Immature natural killer cell (primary cell): ENCODE measurements at regions not wholly inside any gene's neighbourhood (a gene's known extent, or its start where the extent isn't known, plus 50 kb on each side); places are given as distances from the start of the nearest gene placed in this dataset.

Experiments
- DNase-seq, 3 donors: peaks; one replicate each; pipeline ENCODE4 v3.0.0; 2022; ENCODE audit warnings: mixed read lengths in 1 of 3
- H3K27ac Mint-ChIP-seq, 6 donors: one replicate each; pipeline ENCODE4 v1.8.0; 2020; ENCODE audit warnings: mixed read lengths in 6 of 6, mild to moderate bottlenecking in 5 of 6, inconsistent platforms in 4 of 6, moderate library complexity in 3 of 6
- H3K27me3 Mint-ChIP-seq, 3 donors: one replicate each; pipeline ENCODE4 v1.8.0; 2020 to 2021; ENCODE audit warnings: low read depth in 3 of 3, mild to moderate bottlenecking in 3 of 3, mixed read lengths in 3 of 3, moderate library complexity in 3 of 3, inconsistent platforms in 1 of 3
- H3K36me3 Mint-ChIP-seq, 3 donors: one replicate each; pipeline ENCODE4 v1.8.0; 2020; ENCODE audit warnings: mixed read lengths in 3 of 3, inconsistent platforms in 2 of 3, mild to moderate bottlenecking in 2 of 3
- H3K4me1 Mint-ChIP-seq, 2 donors: one replicate each; pipeline ENCODE4 v1.8.0; 2020; ENCODE audit warnings: inconsistent platforms in 2 of 2, mild to moderate bottlenecking in 2 of 2, mixed read lengths in 2 of 2, moderate library complexity in 1 of 2
- H3K4me3 Mint-ChIP-seq, 5 donors: one replicate each; pipeline ENCODE4 v1.8.0; 2020; ENCODE audit warnings: mild to moderate bottlenecking in 5 of 5, mixed read lengths in 5 of 5, inconsistent platforms in 3 of 5, moderate library complexity in 3 of 5
- H3K9me3 Mint-ChIP-seq, 6 donors: one replicate each; pipeline ENCODE4 v1.8.0; 2020; ENCODE audit warnings: mild to moderate bottlenecking in 6 of 6, mixed read lengths in 6 of 6, inconsistent platforms in 4 of 6, moderate library complexity in 3 of 6

- H3K4me1 Mint-ChIP-seq = no peaks in the 10 kb centered on the region
- DNase-seq = no peak
- H3K4me3 Mint-ChIP-seq = no peak overlapping the region
- H3K27ac Mint-ChIP-seq = no peak overlapping the region
- H3K36me3 Mint-ChIP-seq = no peaks in the 10 kb centered on the region
- H3K9me3 Mint-ChIP-seq = peaks cover 0 to 3% (median 0%) of the 10 kb centered on the region in 6 donors
- peaks cover 0 to 1% (median 0%) of the 10 kb centered on the region in 3 donors for H3K27me3 Mint-ChIP-seq
Observed at GRCh38 chr22:48676266-48677167, 1151.2 kb downstream of the BRD1 start.

- H3K27ac Mint-ChIP-seq = no peak overlapping the region
- DNase-seq = no peak
- H3K4me3 Mint-ChIP-seq = no peak overlapping the region
- peaks cover 0 to 1% (median 0%) of the 10 kb centered on the region in 3 donors for H3K27me3 Mint-ChIP-seq
- H3K36me3 Mint-ChIP-seq = no peaks in the 10 kb centered on the region
- H3K9me3 Mint-ChIP-seq = peaks cover 0 to 3% (median 0%) of the 10 kb centered on the region in 6 donors
- H3K4me1 Mint-ChIP-seq = no peaks in the 10 kb centered on the region
Observed at GRCh38 chr22:48675830-48676145, 1151.9 kb downstream of the BRD1 start.

GRCh38 chr22:48675141-48675829 is 1152.4 kb downstream of the BRD1 start:
- Mint-ChIP-seq H3K36me3 (no peaks in the 10 kb centered on the region), H3K27ac (no peak overlapping the region), H3K27me3 (peaks cover 0 to 1% (median 0%) of the 10 kb centered on the region in 3 donors), H3K4me3 (no peak overlapping the region), H3K4me1 (no peaks in the 10 kb centered on the region), H3K9me3 (peaks cover 0 to 3% (median 0%) of the 10 kb centered on the region in 6 donors)
- no peak for DNase-seq

- Mint-ChIP-seq H3K36me3 (no peaks in the 10 kb centered on the region), H3K27me3 (peaks cover 0 to 1% (median 0%) of the 10 kb centered on the region in 3 donors), H3K4me1 (no peaks in the 10 kb centered on the region), H3K9me3 (peaks cover 0 to 3% (median 0%) of the 10 kb centered on the region in 6 donors), H3K27ac (no peak overlapping the region), H3K4me3 (no peak overlapping the region)
- no peak for DNase-seq
Observed at GRCh38 chr22:48673806-48674500, 1153.7 kb downstream of the BRD1 start.

- H3K27ac Mint-ChIP-seq = no peak overlapping the region
- H3K27me3 Mint-ChIP-seq = peaks cover 0 to 1% (median 0%) of the 10 kb centered on the region in 3 donors
- no peaks in the 10 kb centered on the region for H3K4me1 Mint-ChIP-seq
- peaks cover 0 to 3% (median 0%) of the 10 kb centered on the region in 6 donors for H3K9me3 Mint-ChIP-seq
- H3K4me3 Mint-ChIP-seq = no peak overlapping the region
- DNase-seq = no peak
- H3K36me3 Mint-ChIP-seq = no peaks in the 10 kb centered on the region
Observed at GRCh38 chr22:48672387-48672786, 1155.3 kb downstream of the BRD1 start.

- Mint-ChIP-seq H3K4me3 (no peak overlapping the region), H3K27ac (no peak overlapping the region), H3K4me1 (no peaks in the 10 kb centered on the region), H3K36me3 (no peaks in the 10 kb centered on the region), H3K9me3 (peaks cover 0 to 3% (median 0%) of the 10 kb centered on the region in 6 donors), H3K27me3 (peaks cover 0 to 1% (median 0%) of the 10 kb centered on the region in 3 donors)
- no peak for DNase-seq
Observed at GRCh38 chr22:48670731-48671130, 1156.9 kb downstream of the BRD1 start.

- H3K4me3 Mint-ChIP-seq = no peak overlapping the region
- DNase-seq = no peak
Observed at GRCh38 chr22:48669986-48670716, 1157.5 kb downstream of the BRD1 start.

GRCh38 chr22:48669226-48669625 is 1158.4 kb downstream of the BRD1 start:
- Mint-ChIP-seq H3K27me3 (peaks cover 1 to 3% (median 3%) of the 10 kb centered on the region in 3 donors), H3K36me3 (peaks cover 0 to under 1% (median 0%) of the 10 kb centered on the region in 3 donors), H3K27ac (no peak overlapping the region), H3K4me1 (no peaks in the 10 kb centered on the region), H3K9me3 (peaks cover 0 to 8% (median 1%) of the 10 kb centered on the region in 6 donors), H3K4me3 (no peak overlapping the region)
- DNase-seq = no peak

More at GRCh38 chr22:48669986-48670716, 1157.5 kb downstream of the BRD1 start:
- H3K27me3 Mint-ChIP-seq = peaks cover 0 to 1% (median 0%) of the 10 kb centered on the region in 3 donors
- H3K9me3 Mint-ChIP-seq = peaks cover 0 to 3% (median 0%) of the 10 kb centered on the region in 6 donors
- no peak overlapping the region for H3K27ac Mint-ChIP-seq
- H3K4me1 Mint-ChIP-seq = no peaks in the 10 kb centered on the region
- no peaks in the 10 kb centered on the region for H3K36me3 Mint-ChIP-seq

- peaks cover 0 to 3% (median 3%) of the 10 kb centered on the region in 3 donors for H3K27me3 Mint-ChIP-seq
- H3K4me1 Mint-ChIP-seq = no peaks in the 10 kb centered on the region
- peaks cover 0 to 8% (median 4%) of the 10 kb centered on the region in 6 donors for H3K9me3 Mint-ChIP-seq
- H3K4me3 Mint-ChIP-seq = no peak overlapping the region
- peaks cover 0 to 3% (median 0%) of the 10 kb centered on the region in 3 donors for H3K36me3 Mint-ChIP-seq
- DNase-seq = no peak
- H3K27ac Mint-ChIP-seq = no peak overlapping the region
Observed at GRCh38 chr22:48667289-48667688, 1160.4 kb downstream of the BRD1 start.

- no peak for DNase-seq
- Mint-ChIP-seq H3K27me3 (peaks cover 0 to 4% (median 3%) of the 10 kb centered on the region in 3 donors), H3K36me3 (peaks cover 0 to 3% (median 0%) of the 10 kb centered on the region in 3 donors), H3K4me3 (no peak overlapping the region), H3K27ac (no peak overlapping the region), H3K9me3 (peaks cover 2 to 8% (median 4%) of the 10 kb centered on the region in 6 donors), H3K4me1 (no peaks in the 10 kb centered on the region)
Observed at GRCh38 chr22:48666620-48667019, 1161.1 kb downstream of the BRD1 start.

GRCh38 chr22:48665311-48665995 is 1162.2 kb downstream of the BRD1 start:
- Mint-ChIP-seq H3K36me3 (peaks cover 0 to 3% (median 0%) of the 10 kb centered on the region in 3 donors), H3K9me3 (peaks cover 2 to 8% (median 4%) of the 10 kb centered on the region in 6 donors), H3K4me1 (no peaks in the 10 kb centered on the region), H3K27me3 (peaks cover 0 to 4% (median 3%) of the 10 kb centered on the region in 3 donors), H3K27ac (no peak overlapping the region), H3K4me3 (no peak overlapping the region)
- DNase-seq = no peak

- Mint-ChIP-seq H3K27ac (no peak overlapping the region), H3K36me3 (peaks cover 0 to 3% (median 0%) of the 10 kb centered on the region in 3 donors), H3K9me3 (peaks cover 2 to 8% (median 4%) of the 10 kb centered on the region in 6 donors), H3K4me3 (no peak overlapping the region), H3K27me3 (peaks cover 0 to 4% (median 3%) of the 10 kb centered on the region in 3 donors), H3K4me1 (no peaks in the 10 kb centered on the region)
- DNase-seq = no peak
Observed at GRCh38 chr22:48664586-48664985, 1163.1 kb downstream of the BRD1 start.
